Breast epithelium (tissue), 3 donors: ENCODE measurements at regions not wholly inside any gene's neighbourhood (a gene's known extent, or its start where the extent isn't known, plus 50 kb on each side); places are given as distances from the start of the nearest gene placed in this dataset.

Source experiments
- POLR2AphosphoS5 ChIP-seq, 3 donors: sonication (generic); formaldehyde crosslinking; IDR thresholded peaks; one replicate each; pipeline ENCODE4 v1.6.1; 2017; ENCODE audit warnings: antibody characterized with exemption in 3 of 3
- TF ChIP-seq, protein P1 (sequence below), 3 donors: fragments of 450-650 bp; IDR thresholded peaks; one replicate each; pipeline ENCODE4 v1.5.1; 2016 to 2017; ENCODE audit warnings: antibody characterized with exemption in 3 of 3, mild to moderate bottlenecking in 3 of 3, moderate library complexity in 3 of 3

DNA sequence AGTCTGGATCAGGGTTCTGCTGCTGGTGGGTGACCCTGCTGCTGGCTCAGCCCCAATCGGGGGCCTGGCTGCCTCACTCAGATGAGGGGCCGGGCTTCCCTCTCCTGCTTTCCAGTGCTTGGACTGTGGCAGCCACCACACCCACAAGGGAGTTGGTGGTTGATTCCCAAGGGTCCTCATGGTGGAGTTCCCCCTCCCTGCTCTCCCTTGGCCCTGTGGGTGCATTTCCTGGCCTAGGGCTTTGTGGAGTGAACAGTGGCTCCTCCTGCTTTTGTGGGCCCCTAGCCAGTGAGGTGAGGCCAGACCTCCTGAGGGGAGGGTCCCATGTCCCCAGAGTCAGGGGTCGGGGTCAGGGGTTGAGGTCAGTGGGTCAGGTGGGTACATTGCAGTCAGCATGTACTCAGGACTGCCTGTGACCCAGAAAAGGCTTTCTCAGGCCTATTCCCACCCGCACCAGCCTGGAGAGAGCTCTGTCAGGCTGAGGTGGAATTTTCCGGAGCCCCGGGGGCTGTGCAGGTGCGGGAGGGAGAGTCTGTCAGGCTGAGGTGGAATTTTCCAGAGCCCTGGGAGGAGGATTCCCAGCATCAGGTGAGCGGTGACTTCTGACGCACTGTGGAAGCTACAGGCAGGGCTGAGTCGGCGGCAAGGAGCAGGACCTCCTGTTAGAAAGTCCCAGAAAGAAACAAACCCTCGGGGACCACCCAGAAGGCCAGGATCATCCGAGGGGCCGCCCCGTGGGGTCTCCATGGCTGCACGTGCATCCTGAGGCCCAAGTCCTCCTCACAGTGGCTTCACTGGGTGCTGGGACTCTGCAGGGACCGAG lies 94.4 kb upstream of the INSIG1 start:
- no peak for TF ChIP-seq POLR2AphosphoS5 (IDR thresholded peaks at IDR 0.05)
- TF ChIP-seq, protein P1, sequence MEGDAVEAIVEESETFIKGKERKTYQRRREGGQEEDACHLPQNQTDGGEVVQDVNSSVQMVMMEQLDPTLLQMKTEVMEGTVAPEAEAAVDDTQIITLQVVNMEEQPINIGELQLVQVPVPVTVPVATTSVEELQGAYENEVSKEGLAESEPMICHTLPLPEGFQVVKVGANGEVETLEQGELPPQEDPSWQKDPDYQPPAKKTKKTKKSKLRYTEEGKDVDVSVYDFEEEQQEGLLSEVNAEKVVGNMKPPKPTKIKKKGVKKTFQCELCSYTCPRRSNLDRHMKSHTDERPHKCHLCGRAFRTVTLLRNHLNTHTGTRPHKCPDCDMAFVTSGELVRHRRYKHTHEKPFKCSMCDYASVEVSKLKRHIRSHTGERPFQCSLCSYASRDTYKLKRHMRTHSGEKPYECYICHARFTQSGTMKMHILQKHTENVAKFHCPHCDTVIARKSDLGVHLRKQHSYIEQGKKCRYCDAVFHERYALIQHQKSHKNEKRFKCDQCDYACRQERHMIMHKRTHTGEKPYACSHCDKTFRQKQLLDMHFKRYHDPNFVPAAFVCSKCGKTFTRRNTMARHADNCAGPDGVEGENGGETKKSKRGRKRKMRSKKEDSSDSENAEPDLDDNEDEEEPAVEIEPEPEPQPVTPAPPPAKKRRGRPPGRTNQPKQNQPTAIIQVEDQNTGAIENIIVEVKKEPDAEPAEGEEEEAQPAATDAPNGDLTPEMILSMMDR (IDR thresholded peaks at IDR 0.05), result no peak
